ENCODE measurements at regions not wholly inside any gene's neighbourhood (a gene's known extent, or its start where the extent isn't known, plus 50 kb on each side); places are given as distances from the start of the nearest gene placed in this dataset.
A peak's percentile ranks its signal among the peaks of the same experiment; 100 is the strongest.

DNA sequence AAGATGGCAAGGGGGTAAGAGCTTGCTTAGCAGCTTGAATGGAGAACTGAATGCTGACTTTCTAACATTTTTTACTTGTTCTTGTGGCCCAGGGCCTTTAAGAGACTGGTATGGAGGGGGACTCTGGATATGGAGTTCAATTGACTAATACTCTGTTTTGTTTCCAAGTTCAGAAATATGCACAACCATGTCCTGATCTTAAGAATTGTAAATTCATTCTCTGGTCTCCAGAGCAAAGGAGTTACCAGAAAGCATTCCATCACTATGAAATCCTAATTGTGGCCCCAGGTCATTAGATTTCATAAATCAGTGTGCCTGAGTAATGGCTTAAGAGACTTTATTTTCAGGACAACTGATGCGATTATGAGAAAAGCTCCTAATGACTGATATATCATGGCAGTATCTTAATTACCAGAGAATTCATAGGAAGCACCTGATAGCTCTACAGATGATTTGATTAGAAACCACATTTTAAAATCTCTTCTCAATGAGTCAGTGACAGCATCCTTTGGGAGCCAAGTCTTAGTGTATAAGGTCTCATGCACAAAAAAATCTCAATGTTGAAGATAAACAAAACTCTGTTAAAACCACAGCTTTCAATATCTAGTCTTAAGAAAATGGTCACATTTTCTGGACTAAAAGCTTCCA lies 613.6 kb upstream of the KLF4 start:
- DNase-seq (ENCODE audit: low spot score): no peak

GRCh38 chr9:108101410-108101809 lies 611.8 kb upstream of the KLF4 start:
- no peak for DNase-seq (ENCODE audit: low spot score)

DNA sequence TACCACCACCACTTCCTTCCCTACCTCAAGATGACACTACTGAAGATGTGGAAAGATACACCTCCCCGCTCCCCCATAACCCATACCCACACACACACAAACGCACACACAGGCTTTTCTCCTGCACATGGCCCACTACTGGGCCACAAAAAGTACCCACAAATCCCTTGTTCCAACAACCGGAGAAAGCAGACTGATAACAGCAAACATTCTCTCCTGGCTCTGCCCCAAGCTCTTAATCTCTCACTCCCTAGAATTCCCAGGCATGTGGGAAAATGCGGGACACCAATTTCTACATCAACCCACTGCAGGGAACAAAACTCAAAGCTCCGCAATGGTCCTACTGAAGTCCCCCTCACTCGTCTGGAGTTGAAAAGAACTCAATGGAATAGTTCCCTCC lies 611.0 kb upstream of the KLF4 start:
- DNase-seq (ENCODE audit: low spot score): no peak

DNA sequence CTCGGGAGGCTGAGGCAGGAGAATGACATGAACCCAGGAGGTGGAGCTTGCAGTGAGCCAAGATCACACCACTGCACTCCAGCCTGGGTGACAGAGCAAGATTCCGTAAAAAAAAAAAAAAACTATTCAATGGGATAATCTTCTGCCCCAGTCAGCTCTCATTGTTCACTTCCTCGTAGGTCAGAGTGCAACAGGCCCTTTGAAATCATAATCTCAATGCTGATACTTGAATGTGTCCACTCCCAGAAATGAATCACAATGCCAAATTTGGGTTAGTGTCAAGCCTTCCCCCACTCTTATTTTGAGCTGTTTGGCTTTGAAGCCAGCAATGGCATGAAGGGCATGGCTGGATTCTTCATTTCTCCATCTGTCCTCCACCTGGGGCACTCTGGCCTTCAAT lies 610.3 kb upstream of the KLF4 start:
- peak; percentile 11 for DNase-seq (ENCODE audit: low spot score)

DNA sequence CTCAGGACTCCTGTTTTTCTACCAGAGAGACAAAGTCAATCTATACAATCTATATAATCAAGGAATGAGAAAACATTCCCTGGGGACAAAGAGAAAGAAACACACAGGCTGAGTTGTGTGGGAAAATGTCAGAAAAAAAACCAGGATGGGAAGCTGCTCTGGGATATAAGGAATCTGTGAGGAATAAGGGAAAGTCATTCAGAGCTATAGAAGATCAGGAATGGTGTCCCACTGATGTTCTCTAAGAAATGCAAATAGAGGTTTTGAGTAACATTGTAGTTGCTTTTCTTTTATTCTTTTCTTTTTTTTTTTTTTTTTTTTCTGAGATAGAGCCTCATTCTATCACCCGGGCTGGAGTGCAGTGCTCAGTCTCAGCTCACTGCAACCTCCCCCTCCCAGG lies 605.9 kb upstream of the KLF4 start:
- DNase-seq (ENCODE audit: low spot score): no peak

DNA sequence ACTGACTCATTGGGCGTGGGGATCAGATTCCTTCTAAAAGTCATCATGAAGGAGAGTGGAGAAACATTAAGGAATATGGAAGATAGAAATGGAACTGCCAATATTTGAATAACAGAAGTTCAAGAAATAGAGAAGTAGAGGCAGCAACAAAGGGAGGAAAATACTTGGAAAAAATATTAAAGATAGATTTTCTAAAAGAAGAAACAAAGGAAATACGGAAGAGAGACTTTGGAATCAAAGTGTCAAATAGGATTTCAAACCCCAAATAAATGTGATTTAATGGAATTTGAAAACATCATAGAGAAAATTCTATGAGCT lies 605.1 kb upstream of the KLF4 start:
- no peak for DNase-seq (ENCODE audit: low spot score)

- DNase-seq (ENCODE audit: low spot score): no peak
Measured at GRCh38 chr9:108093773-108094675, 604.5 kb upstream of the KLF4 start.

GRCh38 chr9:108088916-108089315 lies 599.3 kb upstream of the KLF4 start:
- no peak for DNase-seq (ENCODE audit: low spot score)

GRCh38 chr9:108087781-108088180 lies 598.2 kb upstream of the KLF4 start:
- no peak for DNase-seq (ENCODE audit: low spot score)

GRCh38 chr9:108086624-108087023 lies 597.1 kb upstream of the KLF4 start:
- no peak for DNase-seq (ENCODE audit: low spot score)

- no peak for DNase-seq (ENCODE audit: low spot score)
Measured at GRCh38 chr9:108085294-108085693, 595.7 kb upstream of the KLF4 start.

DNA sequence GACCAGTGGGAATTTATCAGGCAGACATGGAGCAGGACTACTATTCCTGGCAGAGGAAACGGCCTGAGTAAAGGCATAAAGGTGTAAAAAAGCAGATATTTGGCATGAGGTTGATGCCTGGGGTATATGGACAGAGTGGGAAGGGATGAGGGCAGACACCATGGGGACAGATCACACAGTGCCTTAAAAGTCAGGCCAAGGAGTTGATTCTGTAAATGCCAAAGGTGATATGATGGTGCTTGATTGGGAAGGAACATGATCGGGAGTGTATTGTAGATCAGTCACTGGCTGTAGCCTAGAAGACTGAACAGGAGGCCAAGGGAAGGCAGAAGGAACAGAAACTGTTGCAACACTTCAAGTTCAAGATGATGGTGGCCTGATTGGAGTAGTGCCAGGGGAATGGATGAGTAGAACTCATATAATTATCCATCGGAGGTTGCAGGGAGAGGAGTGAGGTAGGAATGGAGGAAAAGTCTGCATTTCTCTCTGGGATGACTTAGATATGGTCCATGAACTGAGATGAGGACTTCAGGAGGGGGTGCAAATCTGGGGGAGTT lies 594.3 kb upstream of the KLF4 start:
- no peak for DNase-seq (ENCODE audit: low spot score)

DNA sequence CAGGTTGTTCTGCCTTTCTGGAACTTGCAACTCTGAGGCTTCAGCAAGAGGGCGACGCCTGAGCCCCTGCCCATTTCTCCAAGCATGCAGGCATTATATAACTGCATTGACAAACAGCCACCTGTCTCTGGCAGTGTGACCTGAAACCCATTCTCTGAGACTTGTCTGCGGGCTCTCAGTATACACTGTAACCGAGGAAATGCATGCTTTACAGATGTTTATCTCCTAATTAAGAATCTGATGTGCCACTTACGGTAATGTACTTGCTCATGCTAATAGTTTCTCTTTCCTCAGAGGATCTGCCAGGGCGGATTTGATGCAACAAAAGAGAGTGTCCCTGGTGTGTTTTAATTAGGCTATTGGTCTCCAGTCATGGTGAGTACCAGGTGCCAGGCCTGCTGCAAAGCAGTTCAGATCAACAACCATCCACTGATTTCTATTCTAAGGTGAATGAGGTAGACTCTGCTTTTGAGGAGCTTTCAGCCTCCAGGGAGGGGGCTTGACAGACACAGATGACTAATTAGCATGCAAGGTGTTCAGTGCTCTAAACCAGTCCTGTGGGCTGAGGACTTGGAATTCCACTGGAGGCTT lies 593.7 kb upstream of the KLF4 start:
- no peak for DNase-seq (ENCODE audit: low spot score)

- DNase-seq (ENCODE audit: low spot score): no peak
Measured at GRCh38 chr9:108081112-108081511, 591.5 kb upstream of the KLF4 start.

GRCh38 chr9:108080285-108080684 lies 590.7 kb upstream of the KLF4 start:
- DNase-seq (ENCODE audit: low spot score): no peak

- no peak for DNase-seq (ENCODE audit: low spot score)
Measured at GRCh38 chr9:108078811-108079210, 589.2 kb upstream of the KLF4 start.

- DNase-seq (ENCODE audit: low spot score): no peak
Measured at GRCh38 chr9:108078375-108078774, 588.8 kb upstream of the KLF4 start.

- no peak for DNase-seq (ENCODE audit: low spot score)
Measured at GRCh38 chr9:108077556-108077955, 588.0 kb upstream of the KLF4 start.

DNA sequence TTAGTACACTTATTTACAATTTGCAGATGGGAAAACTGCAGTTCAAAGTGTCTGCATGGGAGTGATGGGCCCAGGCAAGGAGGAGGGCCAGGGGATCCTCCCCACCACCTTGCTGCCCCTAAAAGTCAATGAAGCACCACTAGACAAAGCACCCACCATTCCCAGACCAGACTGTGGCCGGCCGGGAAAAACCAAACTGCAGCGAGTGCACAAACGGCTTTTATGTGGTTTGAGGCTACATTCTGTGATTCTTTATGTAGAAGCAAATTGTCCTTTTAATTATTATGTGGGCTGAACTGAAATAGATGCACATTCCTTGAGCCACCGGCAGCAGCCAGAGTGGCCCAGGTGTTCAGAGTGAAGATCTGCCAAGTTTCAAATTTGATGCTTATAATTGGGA lies 585.3 kb upstream of the KLF4 start:
- no peak for DNase-seq (ENCODE audit: low spot score)

DNA sequence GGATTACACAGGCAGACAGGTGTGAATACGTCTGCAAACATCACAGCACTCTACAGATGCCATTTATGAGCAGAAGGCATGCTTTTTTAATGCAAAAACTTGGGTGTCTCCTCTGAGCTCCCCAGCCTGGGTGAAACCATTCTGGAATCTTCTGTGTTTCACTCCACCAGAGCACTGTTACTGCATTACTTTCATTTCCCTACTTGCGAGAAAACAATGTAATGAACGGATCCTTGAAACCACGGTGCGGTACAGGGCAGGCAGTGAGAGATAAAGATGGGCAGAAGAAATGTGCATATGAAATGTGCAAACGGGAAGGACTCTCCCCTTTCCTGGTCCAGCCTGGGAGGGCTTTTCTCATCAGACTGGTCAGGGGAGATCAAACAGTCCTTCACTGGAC lies 584.3 kb upstream of the KLF4 start:
- no peak for DNase-seq (ENCODE audit: low spot score)

GRCh38 chr9:108072740-108073139 lies 583.2 kb upstream of the KLF4 start:
- no peak for DNase-seq (ENCODE audit: low spot score)

DNA sequence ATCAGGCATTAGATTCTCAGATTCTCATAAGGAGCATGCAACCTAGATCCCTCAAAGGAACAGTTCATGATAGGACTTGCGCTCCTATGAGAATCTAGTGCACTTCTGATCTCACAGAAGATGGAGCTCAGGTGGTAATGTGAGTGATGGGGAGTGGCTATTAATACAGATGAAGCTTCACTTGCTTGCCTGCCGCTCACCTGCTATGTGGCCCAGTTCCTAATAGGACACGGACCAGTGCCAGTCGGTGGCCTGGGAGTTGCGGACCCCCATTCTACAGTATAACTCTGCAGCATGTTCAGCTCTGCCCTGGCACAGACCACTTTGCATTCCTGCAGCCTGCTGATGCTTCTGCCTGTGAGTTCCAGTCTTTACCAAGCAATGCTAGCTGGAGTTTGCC lies 581.3 kb upstream of the KLF4 start:
- DNase-seq (ENCODE audit: low spot score): no peak

- DNase-seq (ENCODE audit: low spot score): no peak
Measured at GRCh38 chr9:108069991-108070390, 580.4 kb upstream of the KLF4 start.

Measured in kidney capillary endothelial cell (primary cell).